Heart left ventricle (tissue), 13 donors: ENCODE measurements at regions not wholly inside any gene's neighbourhood (a gene's known extent, or its start where the extent isn't known, plus 50 kb on each side); places are given as distances from the start of the nearest gene placed in this dataset.

ENCODE experiments used
- CTCF ChIP-seq, 12 donors: fragments of 200-600 bp; sonication (generic) in 4 of 12; IDR thresholded peaks; one replicate each; pipeline versions ENCODE4 v1.5.0 to v1.8.0; 2018 to 2022; ENCODE audit warnings: antibody characterized with exemption in 12 of 12, mild to moderate bottlenecking in 5 of 12
- POLR2A ChIP-seq, 2 donors: fragments of 450-650 bp; IDR thresholded peaks; one replicate each; pipeline ENCODE4 v1.6.1; 2017; ENCODE audit warnings: antibody characterized with exemption in 2 of 2, mild to moderate bottlenecking in 2 of 2, moderate library complexity in 2 of 2
- donor health status: ischemic (EF 13 %, LVEDD 7.1; RV severe dilation, severe dysfunction).
- donor health status: DM: no; HTN: yes; CAD: no.
- donor health status: DM: no; HTN: no; CAD: no.
- donor health status: ischemic (EF 25% LVEDD 6.9; RV normal size, moderate dysfunction).
- donor health status: ischemic (EF 25% LVEDD 5.7; RV mildly dilated, moderate dysfunction).
- donor health status: ischemic (EF 35%, LVEDD 5.7; RV mildly dilated, moderate dysfunction).
- donor health status: nonischemic (EF 11% LVEDD 7.7; RV severe dilation, severe dysfunction).
- donor health status: DM: yes; HTN: yes; CAD: no.
- donor health status: PGD.
- donor health status: ischemic (EF 29% LVEDD 5.4; RV normal size, mild dysfunction).
- donor health status: nonischemic (EF 23%, LVEDD 6.1; RV moderate dilation, normal function).

- TF ChIP-seq CTCF (IDR thresholded peaks at IDR 0.05) (no peak), POLR2A (IDR thresholded peaks at IDR 0.05) (no peak)
These were observed 178.6 kb downstream of the ZNF674 start for GRCh38 chrX:46366381-46367207.
